ENCODE measurements at regions not wholly inside any gene's neighbourhood (a gene's known extent, or its start where the extent isn't known, plus 50 kb on each side); places are given as distances from the start of the nearest gene placed in this dataset.

GRCh38 chr6:80639181-80639629, 532.7 kb downstream of the BCKDHB start:
- TF ChIP-seq CTCF (conservative IDR thresholded peaks at IDR 0.05 in 1 of 2, IDR thresholded peaks at IDR 0.05 in 1 of 2; ENCODE audit: extremely low read depth in 1 of 2, insufficient read depth in 1 of 2, low read depth in 1 of 2, low read length in 2 of 2) (no peak), EZH2 (IDR thresholded peaks at IDR 0.05; ENCODE audit: borderline replicate concordance, low read length) (no peak)
